ENCODE measurements at regions not wholly inside any gene's neighbourhood (a gene's known extent, or its start where the extent isn't known, plus 50 kb on each side); places are given as distances from the start of the nearest gene placed in this dataset.

DNA sequence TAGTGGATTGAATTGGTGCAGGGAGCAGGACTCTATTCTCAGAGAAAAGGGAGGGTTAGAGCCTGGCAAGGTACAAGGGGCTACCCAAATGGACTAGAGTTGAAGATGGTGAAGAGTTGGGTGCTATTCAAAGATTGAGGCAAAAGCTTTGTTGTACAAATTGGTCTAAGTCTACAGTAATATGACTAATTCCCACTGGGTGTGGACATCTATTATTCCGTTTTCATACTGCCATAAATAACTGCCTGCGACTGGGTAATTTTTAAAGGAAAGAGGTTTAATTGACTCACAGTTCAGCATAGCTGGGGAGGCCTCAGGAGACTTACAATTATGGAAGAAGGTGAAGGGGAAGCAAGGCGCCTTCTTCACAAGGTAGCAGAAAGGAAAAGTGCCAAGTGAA, 266.3 kb downstream of the TPBG start:
- Histone ChIP-seq H3K4me1 (ENCODE audit: control insufficient read depth, insufficient read depth, low read length, poor library complexity, severe bottlenecking) (no peaks in the 10 kb centered on the region), H3K9me3 (ENCODE audit: control insufficient read depth, low read length) (no peaks in the 10 kb centered on the region), H3K4me3 (ENCODE audit: extremely low read depth, insufficient read depth, low read length, poor library complexity, severe bottlenecking) (no peak overlapping the region), H3K27ac (ENCODE audit: low read depth, low read length, severe bottlenecking) (no peak overlapping the region), H3K36me3 (ENCODE audit: control insufficient read depth, insufficient read depth, low read length) (no peaks in the 10 kb centered on the region)
- 95 to 100% methylated on average over 1 to 2 of the region's 3 CpGs for WGBS, 2 experiments (ENCODE audit: insufficient coverage in 2 of 2)

DNA sequence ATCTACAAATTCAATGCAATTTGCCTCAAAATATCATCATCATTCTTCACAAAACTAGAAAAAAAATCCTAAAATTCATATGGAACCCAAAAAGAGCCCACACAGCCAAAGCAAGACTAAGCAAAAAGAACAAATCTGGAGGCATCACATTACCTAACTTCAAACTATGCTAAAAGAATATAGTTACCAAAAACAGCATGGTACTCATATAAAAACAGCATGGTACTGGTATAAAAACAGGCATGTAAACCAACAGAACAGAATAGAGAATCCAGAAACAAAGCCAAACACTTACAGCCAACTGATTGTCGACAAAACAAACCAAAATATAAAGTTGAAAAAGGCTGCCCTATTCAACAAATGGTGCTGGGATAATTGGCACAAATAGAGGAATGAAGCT, 278.1 kb downstream of the TPBG start:
- H3K4me1 ChIP-seq (ENCODE audit: control insufficient read depth, insufficient read depth, low read length, poor library complexity, severe bottlenecking): no peaks in the 10 kb centered on the region
- no peaks in the 10 kb centered on the region for H3K36me3 ChIP-seq (ENCODE audit: control insufficient read depth, insufficient read depth, low read length)
- no CpG with 5 or more reads among the region's 1 CpG for WGBS, 2 experiments (ENCODE audit: insufficient coverage in 2 of 2)
- no peak overlapping the region for H3K27ac ChIP-seq (ENCODE audit: low read depth, low read length, severe bottlenecking)
- no peak overlapping the region for H3K4me3 ChIP-seq (ENCODE audit: extremely low read depth, insufficient read depth, low read length, poor library complexity, severe bottlenecking)
- no peaks in the 10 kb centered on the region for H3K9me3 ChIP-seq (ENCODE audit: control insufficient read depth, low read length)

DNA sequence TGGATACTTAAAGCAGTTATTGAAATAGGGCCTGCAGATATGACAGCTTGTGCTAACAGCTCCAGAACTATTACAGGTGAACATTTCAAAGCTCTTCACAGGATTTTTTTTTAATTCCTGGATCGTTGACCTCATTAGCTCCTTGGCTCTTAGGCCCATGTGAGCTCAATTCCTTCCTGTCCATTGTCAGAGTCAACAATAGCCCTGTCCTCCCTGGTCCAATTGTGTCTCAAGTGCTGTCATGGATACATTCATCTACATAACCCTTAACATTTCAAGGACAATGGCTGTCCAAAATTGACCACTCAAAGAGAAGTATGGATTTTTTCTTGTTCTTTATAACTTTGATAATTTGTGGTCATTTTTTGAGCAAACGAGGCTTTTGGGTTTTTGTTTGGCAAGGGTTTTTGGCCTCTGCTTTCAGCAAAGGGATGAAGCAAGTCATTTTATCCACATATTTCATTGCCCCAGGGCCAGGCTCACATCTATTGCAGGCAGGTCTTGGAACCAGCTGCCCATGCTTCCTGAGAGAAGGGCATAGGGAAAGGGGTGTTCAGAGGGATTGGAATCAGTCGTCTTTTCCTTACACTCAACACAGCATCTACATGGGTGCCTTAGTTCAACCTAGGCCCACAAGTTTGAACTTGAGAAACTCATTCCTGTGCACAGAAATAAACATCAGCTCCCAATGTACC, 282.1 kb downstream of the TPBG start:
- Histone ChIP-seq H3K4me1 (ENCODE audit: control insufficient read depth, insufficient read depth, low read length, poor library complexity, severe bottlenecking) (no peaks in the 10 kb centered on the region), H3K36me3 (ENCODE audit: control insufficient read depth, insufficient read depth, low read length) (no peaks in the 10 kb centered on the region), H3K9me3 (ENCODE audit: control insufficient read depth, low read length) (no peaks in the 10 kb centered on the region), H3K27ac (ENCODE audit: low read depth, low read length, severe bottlenecking) (no peak overlapping the region), H3K4me3 (ENCODE audit: extremely low read depth, insufficient read depth, low read length, poor library complexity, severe bottlenecking) (no peak overlapping the region)
- WGBS, 2 experiments (ENCODE audit: insufficient coverage in 2 of 2): 67 to 69% methylated on average over 1 of the region's 3 CpGs

DNA sequence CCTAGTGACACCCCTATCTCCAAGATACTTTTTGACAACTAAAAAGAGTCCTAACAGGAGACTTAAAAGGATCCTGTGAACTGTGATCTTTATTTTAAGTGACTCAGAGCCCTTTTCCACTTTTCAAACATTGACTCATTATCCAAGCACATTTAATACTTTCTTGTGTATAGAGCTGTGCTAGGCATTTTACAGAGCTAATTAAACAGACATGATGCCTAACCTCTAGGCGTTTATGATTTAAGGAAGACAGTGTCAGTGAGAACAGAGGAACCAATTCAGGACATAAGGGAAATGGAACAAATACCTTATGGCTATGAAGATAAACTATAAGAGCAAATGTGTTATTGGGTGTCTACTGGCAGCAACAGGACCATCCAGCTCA, 282.6 kb downstream of the TPBG start:
- H3K27ac ChIP-seq (ENCODE audit: low read depth, low read length, severe bottlenecking): no peak overlapping the region
- H3K9me3 ChIP-seq (ENCODE audit: control insufficient read depth, low read length): no peaks in the 10 kb centered on the region
- no peaks in the 10 kb centered on the region for H3K36me3 ChIP-seq (ENCODE audit: control insufficient read depth, insufficient read depth, low read length)
- WGBS, 2 experiments (ENCODE audit: insufficient coverage in 2 of 2): 89% methylated on average over 1 of the region's 1 CpG; no CpG with 5 or more reads in 1 of the 2 experiments
- H3K4me3 ChIP-seq (ENCODE audit: extremely low read depth, insufficient read depth, low read length, poor library complexity, severe bottlenecking): no peak overlapping the region
- H3K4me1 ChIP-seq (ENCODE audit: control insufficient read depth, insufficient read depth, low read length, poor library complexity, severe bottlenecking): no peaks in the 10 kb centered on the region

DNA sequence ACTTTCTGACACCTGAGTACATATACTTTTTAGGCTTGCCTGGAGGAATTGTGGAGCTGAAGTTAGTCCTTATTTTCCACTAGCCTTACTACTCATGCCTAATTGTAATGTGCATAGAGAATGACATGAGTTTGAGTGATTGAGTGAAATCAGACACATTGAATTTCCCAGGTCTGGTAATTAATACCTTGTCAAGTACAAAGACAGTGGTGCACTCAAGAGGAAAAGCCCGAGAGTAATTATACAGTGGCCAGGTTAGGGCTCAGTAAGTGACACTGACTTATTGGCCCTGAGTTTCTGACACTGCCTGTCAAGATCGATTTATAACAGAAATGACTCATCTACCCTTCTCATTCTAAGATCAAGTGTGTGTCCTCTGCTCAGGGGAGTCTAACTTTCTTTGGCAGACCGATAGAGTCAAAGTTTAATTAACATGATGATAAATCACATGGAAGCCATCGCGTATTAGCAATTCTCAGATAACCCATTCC, 288.3 kb downstream of the TPBG start:
- no peaks in the 10 kb centered on the region for H3K4me1 ChIP-seq (ENCODE audit: control insufficient read depth, insufficient read depth, low read length, poor library complexity, severe bottlenecking)
- H3K4me3 ChIP-seq (ENCODE audit: extremely low read depth, insufficient read depth, low read length, poor library complexity, severe bottlenecking): no peak overlapping the region
- no peaks in the 10 kb centered on the region for H3K36me3 ChIP-seq (ENCODE audit: control insufficient read depth, insufficient read depth, low read length)
- 70 to 83% methylated on average over 1 to 3 of the region's 5 CpGs for WGBS, 2 experiments (ENCODE audit: insufficient coverage in 2 of 2)
- H3K9me3 ChIP-seq (ENCODE audit: control insufficient read depth, low read length): no peaks in the 10 kb centered on the region
- no peak overlapping the region for H3K27ac ChIP-seq (ENCODE audit: low read depth, low read length, severe bottlenecking)

DNA sequence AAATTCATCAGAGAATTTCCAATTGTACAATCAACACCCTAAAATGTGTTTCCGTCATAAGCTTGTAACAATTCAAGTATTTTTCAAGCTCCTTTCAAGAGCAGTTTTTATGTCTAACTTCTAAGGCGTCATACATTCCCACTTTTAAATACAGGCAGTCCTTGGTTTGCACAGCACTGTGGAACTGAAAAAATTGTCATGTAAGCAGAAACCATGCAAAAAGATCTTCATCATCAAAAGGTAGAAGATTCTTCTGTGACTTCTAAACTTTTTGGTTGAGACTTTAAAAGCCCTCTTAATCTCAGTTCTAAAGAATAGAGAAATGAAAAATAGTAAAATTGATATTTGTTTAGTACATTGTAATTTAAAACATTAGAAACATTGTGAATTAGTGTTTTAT, 315.6 kb downstream of the TPBG start:
- Histone ChIP-seq H3K4me1 (ENCODE audit: control insufficient read depth, insufficient read depth, low read length, poor library complexity, severe bottlenecking) (no peaks in the 10 kb centered on the region), H3K36me3 (ENCODE audit: control insufficient read depth, insufficient read depth, low read length) (no peaks in the 10 kb centered on the region)
- 88 to 100% methylated on average over 1 to 2 of the region's 2 CpGs for WGBS, 2 experiments (ENCODE audit: insufficient coverage in 2 of 2)

DNA sequence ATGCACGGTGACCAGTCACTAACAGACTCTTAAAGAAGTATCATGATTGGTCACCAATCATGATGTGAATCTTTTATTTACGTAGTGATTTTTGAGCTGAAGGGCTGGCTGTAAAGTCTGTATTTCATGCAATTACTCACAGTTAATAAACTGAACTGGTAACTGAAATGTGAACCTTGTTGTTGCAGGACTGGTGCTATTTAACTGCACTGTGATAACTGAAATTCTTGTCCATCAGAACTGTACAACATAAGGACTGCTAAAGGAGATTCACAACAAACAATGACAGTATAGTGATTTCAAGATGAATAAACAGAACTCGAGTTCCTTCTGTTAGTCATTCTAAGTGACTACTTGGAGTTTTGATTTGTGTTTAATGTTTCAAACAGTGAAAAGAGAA, 316.6 kb downstream of the TPBG start:
- 90% methylated on average over 2 of the region's 3 CpGs; no CpG with 5 or more reads in 1 of the 2 experiments for WGBS, 2 experiments (ENCODE audit: insufficient coverage in 2 of 2)
- H3K9me3 ChIP-seq (ENCODE audit: control insufficient read depth, low read length): no peaks in the 10 kb centered on the region

More for the DNA sequence above, 315.6 kb downstream of the TPBG start:
- no peak overlapping the region for H3K4me3 ChIP-seq (ENCODE audit: extremely low read depth, insufficient read depth, low read length, poor library complexity, severe bottlenecking)
- no peak overlapping the region for H3K27ac ChIP-seq (ENCODE audit: low read depth, low read length, severe bottlenecking)
- no peaks in the 10 kb centered on the region for H3K9me3 ChIP-seq (ENCODE audit: control insufficient read depth, low read length)

DNA sequence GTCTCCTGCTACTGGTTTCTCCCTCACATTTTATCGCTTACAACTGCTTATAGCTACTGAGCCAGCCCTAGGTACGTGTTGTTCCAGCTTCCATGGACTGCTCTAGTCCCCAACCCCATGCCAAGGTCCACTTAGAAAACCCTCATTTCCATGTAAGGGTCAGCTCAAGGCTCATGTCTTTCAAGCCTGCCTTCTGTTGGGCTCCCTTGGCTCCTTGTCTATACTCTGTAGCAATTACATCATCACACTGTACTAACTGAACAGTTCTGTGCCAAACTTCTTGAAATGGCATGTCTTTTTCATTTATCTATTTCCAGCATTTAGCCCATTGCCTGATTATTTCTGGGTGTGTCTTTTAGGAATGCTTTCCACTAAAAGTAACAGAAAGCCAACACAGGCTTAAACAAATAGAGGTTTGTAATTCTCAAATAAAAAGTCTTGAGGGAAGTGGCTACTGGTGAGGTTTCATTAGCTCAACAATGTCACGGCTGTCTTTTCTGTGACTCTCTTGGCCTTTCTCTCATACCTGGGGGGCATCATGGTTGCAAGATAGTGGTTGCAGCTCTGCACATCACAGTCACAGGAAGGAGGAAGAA, 317.6 kb downstream of the TPBG start:
- no peak overlapping the region for H3K27ac ChIP-seq (ENCODE audit: low read depth, low read length, severe bottlenecking)
- WGBS, 2 experiments (ENCODE audit: insufficient coverage in 2 of 2): 83 to 90% methylated on average over 2 of the region's 3 CpGs
- no peak overlapping the region for H3K4me3 ChIP-seq (ENCODE audit: extremely low read depth, insufficient read depth, low read length, poor library complexity, severe bottlenecking)
- H3K9me3 ChIP-seq (ENCODE audit: control insufficient read depth, low read length): no peaks in the 10 kb centered on the region
- no peaks in the 10 kb centered on the region for H3K36me3 ChIP-seq (ENCODE audit: control insufficient read depth, insufficient read depth, low read length)
- H3K4me1 ChIP-seq (ENCODE audit: control insufficient read depth, insufficient read depth, low read length, poor library complexity, severe bottlenecking): no peaks in the 10 kb centered on the region

More for the DNA sequence above, 316.6 kb downstream of the TPBG start:
- Histone ChIP-seq H3K36me3 (ENCODE audit: control insufficient read depth, insufficient read depth, low read length) (no peaks in the 10 kb centered on the region), H3K27ac (ENCODE audit: low read depth, low read length, severe bottlenecking) (no peak overlapping the region), H3K4me1 (ENCODE audit: control insufficient read depth, insufficient read depth, low read length, poor library complexity, severe bottlenecking) (no peaks in the 10 kb centered on the region), H3K4me3 (ENCODE audit: extremely low read depth, insufficient read depth, low read length, poor library complexity, severe bottlenecking) (no peak overlapping the region)

DNA sequence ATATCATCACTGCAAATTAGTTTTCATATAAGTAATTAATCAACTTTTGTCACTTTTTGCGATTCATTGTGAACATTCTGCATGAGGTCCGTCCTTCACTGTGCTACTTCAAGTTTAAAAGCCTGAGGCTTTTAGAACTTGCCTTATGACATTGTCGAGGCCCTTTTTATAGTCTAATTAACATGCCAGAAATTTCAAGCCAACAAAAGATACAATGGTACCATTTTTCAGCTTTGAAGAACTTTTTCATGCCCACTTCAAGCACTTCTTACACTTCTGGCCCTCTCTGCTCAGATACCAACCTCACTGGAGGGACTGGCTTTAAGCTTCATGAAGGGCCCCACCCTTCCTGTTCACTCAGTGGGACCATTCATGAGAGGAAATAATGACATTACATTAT, 323.1 kb downstream of the TPBG start:
- no peaks in the 10 kb centered on the region for H3K4me1 ChIP-seq (ENCODE audit: control insufficient read depth, insufficient read depth, low read length, poor library complexity, severe bottlenecking)
- H3K27ac ChIP-seq (ENCODE audit: low read depth, low read length, severe bottlenecking): no peak overlapping the region
- no peaks in the 10 kb centered on the region for H3K36me3 ChIP-seq (ENCODE audit: control insufficient read depth, insufficient read depth, low read length)
- no peaks in the 10 kb centered on the region for H3K9me3 ChIP-seq (ENCODE audit: control insufficient read depth, low read length)
- WGBS, 2 experiments (ENCODE audit: insufficient coverage in 2 of 2): 88 to 100% methylated on average over 3 of the region's 3 CpGs
- no peak overlapping the region for H3K4me3 ChIP-seq (ENCODE audit: extremely low read depth, insufficient read depth, low read length, poor library complexity, severe bottlenecking)

DNA sequence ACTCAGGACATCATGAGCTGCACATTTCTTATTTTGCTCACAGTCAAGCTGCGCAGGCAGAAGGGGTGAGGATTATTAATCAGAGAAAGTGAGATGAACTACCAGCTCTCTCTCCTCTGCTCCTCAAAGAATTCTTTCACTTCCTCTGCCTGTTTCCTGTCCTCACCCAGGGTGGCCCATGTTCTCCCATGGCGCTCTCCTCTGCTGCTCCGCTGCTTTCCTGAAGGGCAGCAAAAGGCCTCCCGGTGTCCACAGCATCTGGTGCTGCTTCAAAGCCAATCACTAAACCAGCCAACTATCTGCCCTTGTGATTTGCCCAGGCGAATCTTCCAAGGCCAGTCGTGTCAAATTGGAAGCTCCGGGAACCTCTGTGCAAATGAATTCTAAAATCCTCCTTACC, 324.2 kb downstream of the TPBG start:
- WGBS, 2 experiments (ENCODE audit: insufficient coverage in 2 of 2): 78 to 86% methylated on average over 6 to 7 of the region's 7 CpGs
- H3K4me1 ChIP-seq (ENCODE audit: control insufficient read depth, insufficient read depth, low read length, poor library complexity, severe bottlenecking): no peaks in the 10 kb centered on the region
- no peaks in the 10 kb centered on the region for H3K9me3 ChIP-seq (ENCODE audit: control insufficient read depth, low read length)
- H3K4me3 ChIP-seq (ENCODE audit: extremely low read depth, insufficient read depth, low read length, poor library complexity, severe bottlenecking): no peak overlapping the region
- H3K36me3 ChIP-seq (ENCODE audit: control insufficient read depth, insufficient read depth, low read length): no peaks in the 10 kb centered on the region
- H3K27ac ChIP-seq (ENCODE audit: low read depth, low read length, severe bottlenecking): no peak overlapping the region

DNA sequence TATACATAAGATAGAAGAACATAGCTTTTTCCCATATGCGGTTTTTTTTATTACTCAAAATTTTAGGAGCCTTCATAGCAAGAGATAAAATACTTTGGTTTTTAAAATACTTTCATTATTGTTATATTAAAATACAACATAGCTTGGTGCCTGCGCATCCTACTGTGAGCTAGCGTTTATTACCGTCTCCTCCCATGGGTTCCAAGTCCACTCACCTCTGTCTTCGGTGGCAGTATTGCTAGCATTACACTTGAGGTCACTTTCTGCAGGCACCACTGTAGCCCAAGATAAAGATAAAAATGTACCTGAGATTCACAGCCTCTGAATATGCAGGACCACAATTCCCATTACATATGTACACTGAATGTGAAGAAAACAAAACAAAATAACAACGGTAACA, 326.7 kb downstream of the TPBG start:
- H3K4me1 ChIP-seq (ENCODE audit: control insufficient read depth, insufficient read depth, low read length, poor library complexity, severe bottlenecking): no peaks in the 10 kb centered on the region
- WGBS, 2 experiments (ENCODE audit: insufficient coverage in 2 of 2): 94 to 96% methylated on average over 3 to 4 of the region's 6 CpGs
- H3K9me3 ChIP-seq (ENCODE audit: control insufficient read depth, low read length): no peaks in the 10 kb centered on the region
- H3K27ac ChIP-seq (ENCODE audit: low read depth, low read length, severe bottlenecking): no peak overlapping the region
- H3K4me3 ChIP-seq (ENCODE audit: extremely low read depth, insufficient read depth, low read length, poor library complexity, severe bottlenecking): no peak overlapping the region
- H3K36me3 ChIP-seq (ENCODE audit: control insufficient read depth, insufficient read depth, low read length): no peaks in the 10 kb centered on the region

All from mesodermal cell (in vitro differentiated cells).